HG02588 (cell line): ENCODE measurements at regions not wholly inside any gene's neighbourhood (a gene's known extent, or its start where the extent isn't known, plus 50 kb on each side); places are given as distances from the start of the nearest gene placed in this dataset.

Experiments
- ATAC-seq: cut with Tn5 transposase; IDR thresholded peaks from one replicate; pipeline ENCODE4 v1.9.1; 2021; ENCODE audit warnings: mild to moderate bottlenecking, moderate library complexity; ENCODE audit not compliant: unreplicated experiment

- ATAC-seq: no peak
Observed at GRCh38 chr9:91092214-91092613, 269.5 kb downstream of the AUH start.

GRCh38 chr9:91094324-91095088 is 267.2 kb downstream of the AUH start:
- ATAC-seq: no peak

GRCh38 chr9:91098203-91098850 is 263.4 kb downstream of the AUH start:
- no peak for ATAC-seq

GRCh38 chr9:91099436-91099835 is 262.3 kb downstream of the AUH start:
- no peak for ATAC-seq

GRCh38 chr9:91100878-91101450 is 260.8 kb downstream of the AUH start:
- ATAC-seq: no peak

GRCh38 chr9:91101611-91102168 is 260.0 kb downstream of the AUH start:
- no peak for ATAC-seq

GRCh38 chr9:91102269-91102668 is 259.4 kb downstream of the AUH start:
- ATAC-seq: no peak

GRCh38 chr9:91103931-91104330 is 257.8 kb downstream of the AUH start:
- no peak for ATAC-seq

GRCh38 chr9:91106415-91107081 is 255.2 kb downstream of the AUH start:
- ATAC-seq: no peak

- ATAC-seq: no peak
Observed at GRCh38 chr9:91111226-91111625, 250.5 kb downstream of the AUH start.

- ATAC-seq: no peak
Observed at GRCh38 chr9:91111876-91112275, 249.8 kb downstream of the AUH start.

- ATAC-seq: no peak
Observed at GRCh38 chr9:91113016-91113415, 248.7 kb downstream of the AUH start.

- no peak for ATAC-seq
Observed at GRCh38 chr9:91114450-91114849, 247.3 kb downstream of the AUH start.

GRCh38 chr9:91116211-91116610 is 245.5 kb downstream of the AUH start:
- no peak for ATAC-seq

GRCh38 chr9:91116711-91117110 is 245.0 kb downstream of the AUH start:
- ATAC-seq: no peak

- no peak for ATAC-seq
Observed at GRCh38 chr9:91117474-91117891, 244.2 kb downstream of the AUH start.

- no peak for ATAC-seq
Observed at GRCh38 chr9:91117959-91118703, 243.6 kb downstream of the AUH start.

GRCh38 chr9:91118704-91119025 is 243.1 kb downstream of the AUH start:
- no peak for ATAC-seq

- no peak for ATAC-seq
Observed at GRCh38 chr9:91119142-91119541, 242.6 kb downstream of the AUH start.

GRCh38 chr9:91119679-91120078 is 242.0 kb downstream of the AUH start:
- no peak for ATAC-seq

- ATAC-seq: no peak
Observed at GRCh38 chr9:91120200-91120599, 241.5 kb downstream of the AUH start.
